ENCODE measurements at regions not wholly inside any gene's neighbourhood (a gene's known extent, or its start where the extent isn't known, plus 50 kb on each side); places are given as distances from the start of the nearest gene placed in this dataset.

DNA sequence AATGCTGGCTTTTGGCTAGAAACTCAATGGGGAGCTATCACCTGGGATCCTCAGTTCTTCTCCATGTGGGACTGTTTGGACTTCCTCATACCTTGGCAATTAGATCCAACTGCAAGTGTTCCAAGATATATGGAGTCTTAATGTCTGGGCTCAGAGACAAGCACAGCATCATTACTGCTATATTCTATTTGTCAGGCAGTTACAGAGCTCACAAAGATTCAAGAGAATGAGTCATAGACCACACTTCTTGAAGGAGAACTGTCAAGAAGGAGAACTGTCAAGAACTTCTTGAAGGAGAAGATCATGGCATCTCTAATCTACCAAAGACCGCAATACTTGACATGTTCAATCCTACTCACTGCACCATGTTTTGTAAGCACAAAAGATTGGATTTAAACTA is 106.8 kb upstream of the NREP start:
- in situ Hi-C loops (cut with MboI; ENCODE audit: low pct_ligation_motif_present in 1 of 4, low pct_unique_long_range_greater_than_20kb in 1 of 4, low sequenced_read_pairs in 3 of 4), result no loop called here
- H3K9me3 ChIP-seq, result no peaks in the 10 kb centered on the region
- TF ChIP-seq, protein P1, sequence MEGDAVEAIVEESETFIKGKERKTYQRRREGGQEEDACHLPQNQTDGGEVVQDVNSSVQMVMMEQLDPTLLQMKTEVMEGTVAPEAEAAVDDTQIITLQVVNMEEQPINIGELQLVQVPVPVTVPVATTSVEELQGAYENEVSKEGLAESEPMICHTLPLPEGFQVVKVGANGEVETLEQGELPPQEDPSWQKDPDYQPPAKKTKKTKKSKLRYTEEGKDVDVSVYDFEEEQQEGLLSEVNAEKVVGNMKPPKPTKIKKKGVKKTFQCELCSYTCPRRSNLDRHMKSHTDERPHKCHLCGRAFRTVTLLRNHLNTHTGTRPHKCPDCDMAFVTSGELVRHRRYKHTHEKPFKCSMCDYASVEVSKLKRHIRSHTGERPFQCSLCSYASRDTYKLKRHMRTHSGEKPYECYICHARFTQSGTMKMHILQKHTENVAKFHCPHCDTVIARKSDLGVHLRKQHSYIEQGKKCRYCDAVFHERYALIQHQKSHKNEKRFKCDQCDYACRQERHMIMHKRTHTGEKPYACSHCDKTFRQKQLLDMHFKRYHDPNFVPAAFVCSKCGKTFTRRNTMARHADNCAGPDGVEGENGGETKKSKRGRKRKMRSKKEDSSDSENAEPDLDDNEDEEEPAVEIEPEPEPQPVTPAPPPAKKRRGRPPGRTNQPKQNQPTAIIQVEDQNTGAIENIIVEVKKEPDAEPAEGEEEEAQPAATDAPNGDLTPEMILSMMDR (IDR thresholded peaks at IDR 0.05), result no peak
- no peak for TF ChIP-seq EP300 (IDR thresholded peaks at IDR 0.05; ENCODE audit: low read depth)
- no peak for TF ChIP-seq POLR2AphosphoS5 (IDR thresholded peaks at IDR 0.05)
- TF ChIP-seq POLR2A (IDR thresholded peaks at IDR 0.05), result no peak
- H3K27ac ChIP-seq, result no peak overlapping the region
- H3K27me3 ChIP-seq, result no peaks in the 10 kb centered on the region
- no peaks in the 10 kb centered on the region for H3K36me3 ChIP-seq
- 97% methylated on average over 1 of the region's 1 CpG; no CpG with 5 or more reads in 1 of the 2 donors for WGBS, 2 donors (ENCODE audit: low coverage in 1 of 2)
- H3K4me1 ChIP-seq, result no peaks in the 10 kb centered on the region
- no peak overlapping the region for H3K4me3 ChIP-seq
- intact Hi-C loops (cut with DNase I; ENCODE audit: low total_unique reads), result no loop called here
- no peak for DNase-seq

- H3K9me3 ChIP-seq, result no peaks in the 10 kb centered on the region
- DNase-seq, result no peak
- WGBS, 2 donors (ENCODE audit: low coverage in 1 of 2), result 69% methylated on average over 4 of the region's 4 CpGs; no CpG with 5 or more reads in 1 of the 2 donors
- intact Hi-C loops (cut with DNase I; ENCODE audit: low total_unique reads) (no loop called here), in situ Hi-C loops (cut with MboI; ENCODE audit: low pct_ligation_motif_present in 1 of 4, low pct_unique_long_range_greater_than_20kb in 1 of 4, low sequenced_read_pairs in 3 of 4) (no loop called here)
- H3K27me3 ChIP-seq, result no peaks in the 10 kb centered on the region
- H3K36me3 ChIP-seq, result no peaks in the 10 kb centered on the region
- no peak overlapping the region for H3K4me3 ChIP-seq
- TF ChIP-seq EP300 (IDR thresholded peaks at IDR 0.05; ENCODE audit: low read depth) (no peak), POLR2A (IDR thresholded peaks at IDR 0.05) (no peak), POLR2AphosphoS5 (IDR thresholded peaks at IDR 0.05) (peak in 1 of 3 donors; percentile 14)
- TF ChIP-seq, protein P1 (IDR thresholded peaks at IDR 0.05), result no peak
- H3K27ac ChIP-seq, result no peak overlapping the region
- H3K4me1 ChIP-seq, result no peaks in the 10 kb centered on the region
Measured at GRCh38 chr5:111859533-111860270, 102.7 kb upstream of the NREP start.

GRCh38 chr5:111859031-111859430 is 102.0 kb upstream of the NREP start:
- Histone ChIP-seq H3K27me3 (no peaks in the 10 kb centered on the region), H3K27ac (no peak overlapping the region), H3K9me3 (no peaks in the 10 kb centered on the region), H3K36me3 (no peaks in the 10 kb centered on the region), H3K4me3 (no peak overlapping the region), H3K4me1 (no peaks in the 10 kb centered on the region)
- intact Hi-C loops (cut with DNase I; ENCODE audit: low total_unique reads), result no loop called here
- TF ChIP-seq EP300 (IDR thresholded peaks at IDR 0.05; ENCODE audit: low read depth) (no peak), POLR2AphosphoS5 (IDR thresholded peaks at IDR 0.05) (no peak), POLR2A (IDR thresholded peaks at IDR 0.05) (no peak)
- TF ChIP-seq, protein P1 (IDR thresholded peaks at IDR 0.05), result no peak
- in situ Hi-C loops (cut with MboI; ENCODE audit: low pct_ligation_motif_present in 1 of 4, low pct_unique_long_range_greater_than_20kb in 1 of 4, low sequenced_read_pairs in 3 of 4), result no loop called here
- DNase-seq, result no peak

DNA sequence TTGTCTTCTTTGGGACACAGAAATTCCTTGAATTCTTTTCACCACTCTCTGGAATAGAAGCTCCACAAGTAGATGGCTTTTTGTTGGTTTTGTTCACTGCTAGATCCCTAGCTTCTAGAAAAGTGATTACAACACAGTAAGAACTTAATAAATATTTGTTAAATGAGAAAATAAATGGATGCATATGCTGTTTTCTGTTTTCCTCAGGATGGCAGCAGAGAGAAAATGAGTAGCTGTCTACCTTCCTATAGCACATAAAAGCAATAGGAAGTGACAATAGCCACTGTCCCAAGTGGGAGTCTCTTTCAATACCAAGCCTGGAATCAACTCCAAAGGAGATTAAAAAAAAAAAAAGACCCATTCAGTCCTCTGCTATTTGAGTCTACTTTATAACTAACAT is 100.6 kb upstream of the NREP start:
- in situ Hi-C loops (cut with MboI; ENCODE audit: low pct_ligation_motif_present in 1 of 4, low pct_unique_long_range_greater_than_20kb in 1 of 4, low sequenced_read_pairs in 3 of 4), result no loop called here
- no peak for TF ChIP-seq EP300 (IDR thresholded peaks at IDR 0.05; ENCODE audit: low read depth)
- no peak for TF ChIP-seq POLR2A (IDR thresholded peaks at IDR 0.05)
- no peak for TF ChIP-seq POLR2AphosphoS5 (IDR thresholded peaks at IDR 0.05)
- TF ChIP-seq, protein P1 (IDR thresholded peaks at IDR 0.05), result no peak
- H3K4me1 ChIP-seq, result no peaks in the 10 kb centered on the region

More for the DNA sequence above, 100.6 kb upstream of the NREP start:
- DNase-seq, result no peak
- Histone ChIP-seq H3K27me3 (no peaks in the 10 kb centered on the region), H3K36me3 (no peaks in the 10 kb centered on the region), H3K4me3 (no peak overlapping the region), H3K9me3 (no peaks in the 10 kb centered on the region), H3K27ac (no peak overlapping the region)
- intact Hi-C loops (cut with DNase I; ENCODE audit: low total_unique reads), result no loop called here
